ENCODE measurements at regions not wholly inside any gene's neighbourhood (a gene's known extent, or its start where the extent isn't known, plus 50 kb on each side); places are given as distances from the start of the nearest gene placed in this dataset.
"Not testable (repeated sequence)": the region's sequence is repeated elsewhere in the genome, so short reads cannot be mapped to it uniquely, and the experiment has no call there.

DNA sequence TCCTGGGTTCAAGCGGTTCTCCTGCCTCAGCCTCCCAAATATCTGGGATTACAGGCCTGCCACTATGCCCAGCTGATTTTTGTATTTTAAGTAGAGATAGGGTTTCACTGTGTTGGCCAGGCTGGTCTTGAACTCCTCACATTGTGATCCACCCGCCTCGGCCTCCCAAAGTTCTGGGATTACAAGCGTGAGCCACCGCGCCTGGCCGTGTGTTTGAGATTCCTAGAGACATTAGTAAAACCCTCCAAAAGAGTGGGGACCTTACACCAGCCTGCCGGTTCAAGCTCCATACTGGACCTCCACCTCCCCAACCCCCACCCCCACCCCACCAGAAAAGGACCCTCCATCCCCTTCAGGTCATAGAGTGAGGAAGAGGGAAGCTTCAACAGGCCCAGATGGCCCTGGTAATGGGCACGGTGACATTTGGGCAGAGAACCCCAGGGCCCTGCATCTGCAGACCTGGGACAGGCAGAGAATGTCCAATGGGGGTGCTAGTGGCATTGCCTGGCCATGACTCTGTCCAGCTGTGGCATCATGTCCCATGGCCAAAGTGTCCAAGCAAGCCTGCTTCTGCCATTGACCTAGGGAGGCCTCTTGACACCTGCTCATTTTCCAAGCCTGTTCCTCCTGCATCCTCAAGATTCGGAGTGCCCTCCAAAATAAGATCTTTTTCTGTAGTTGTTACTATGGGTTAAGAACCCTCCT is 108.9 kb upstream of the KLF13 start:
- H3K27ac Mint-ChIP-seq = peak overlapping the region; percentile 97
- H3K27me3 Mint-ChIP-seq = no peaks in the 10 kb centered on the region
- no peaks in the 10 kb centered on the region for H3K9me3 Mint-ChIP-seq
- H3K36me3 Mint-ChIP-seq (ENCODE audit: low read depth) = peaks cover 15% of the 10 kb centered on the region
- H3K4me3 Mint-ChIP-seq = peak overlapping the region; percentile 26
- intact Hi-C loops (cut with micrococcal nuclease) = loop anchor here (2.0 to 5.0 kb wide), 2 partner anchors 19 to 220 kb away; no protein-coding TSS in a partner anchor
- H3K4me1 Mint-ChIP-seq (ENCODE audit: low read depth) = peaks cover 74% of the 10 kb centered on the region

DNA sequence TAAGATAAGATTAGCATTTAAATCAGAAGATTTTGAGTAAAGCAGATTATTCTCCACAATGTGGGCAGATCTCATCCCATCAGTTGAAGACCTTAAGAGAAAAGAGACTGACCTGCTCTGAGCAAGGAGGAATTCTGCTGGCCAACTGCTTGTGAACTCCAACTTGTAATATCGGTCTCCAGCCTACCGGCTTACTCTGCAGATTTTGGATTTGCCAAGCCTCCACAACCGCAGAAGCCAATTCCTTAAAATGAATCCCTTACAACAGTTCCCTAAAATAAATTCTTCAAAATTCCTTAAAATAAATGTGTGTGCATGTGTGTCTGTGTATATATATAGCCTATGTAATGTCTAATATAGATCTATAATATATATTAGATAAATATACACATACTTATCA is 107.4 kb upstream of the KLF13 start:
- Mint-ChIP-seq H3K27ac (peak overlapping the region; percentile 71), H3K4me3 (no peak overlapping the region), H3K36me3 (ENCODE audit: low read depth) (peaks cover 15% of the 10 kb centered on the region), H3K9me3 (no peaks in the 10 kb centered on the region), H3K27me3 (no peaks in the 10 kb centered on the region), H3K4me1 (ENCODE audit: low read depth) (peaks cover 80% of the 10 kb centered on the region)
- intact Hi-C loops (cut with micrococcal nuclease) = loop anchor here (5.0 kb wide), 1 partner anchor 218 kb away; no protein-coding TSS in a partner anchor

DNA sequence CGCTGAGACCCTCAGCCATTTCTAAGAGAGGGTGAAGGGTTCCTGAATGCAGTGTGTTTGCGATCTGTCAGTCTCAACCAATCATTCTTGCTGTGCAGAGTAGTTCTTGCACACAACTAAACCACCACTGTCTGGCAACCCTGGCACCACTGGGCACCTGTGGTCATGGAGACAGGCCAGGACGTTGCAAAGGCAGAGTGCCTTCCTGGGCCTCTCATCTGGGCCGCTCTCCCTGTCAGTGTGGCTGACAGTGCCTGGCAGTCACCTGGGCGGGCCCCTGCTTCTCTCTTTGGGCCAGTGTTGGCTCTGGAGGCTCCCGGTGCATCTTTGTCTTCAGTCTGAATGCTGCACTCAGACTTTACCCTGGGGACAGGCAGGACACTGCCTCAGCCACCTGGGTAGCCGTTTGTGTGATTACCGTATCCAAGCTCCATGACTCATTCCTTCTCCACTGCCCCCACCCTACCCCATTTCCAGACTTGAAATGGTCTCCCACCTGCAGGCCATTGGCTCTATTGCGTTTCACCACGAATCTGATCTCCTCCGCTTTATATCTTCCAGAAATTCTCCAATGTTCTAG is 104.6 kb upstream of the KLF13 start:
- Mint-ChIP-seq H3K9me3 (no peaks in the 10 kb centered on the region), H3K27me3 (no peaks in the 10 kb centered on the region), H3K4me3 (no peak overlapping the region), H3K36me3 (ENCODE audit: low read depth) (peaks cover 10% of the 10 kb centered on the region), H3K27ac (peak overlapping the region; percentile 91), H3K4me1 (ENCODE audit: low read depth) (peaks cover 82% of the 10 kb centered on the region)
- intact Hi-C loops (cut with micrococcal nuclease) = no loop called here

DNA sequence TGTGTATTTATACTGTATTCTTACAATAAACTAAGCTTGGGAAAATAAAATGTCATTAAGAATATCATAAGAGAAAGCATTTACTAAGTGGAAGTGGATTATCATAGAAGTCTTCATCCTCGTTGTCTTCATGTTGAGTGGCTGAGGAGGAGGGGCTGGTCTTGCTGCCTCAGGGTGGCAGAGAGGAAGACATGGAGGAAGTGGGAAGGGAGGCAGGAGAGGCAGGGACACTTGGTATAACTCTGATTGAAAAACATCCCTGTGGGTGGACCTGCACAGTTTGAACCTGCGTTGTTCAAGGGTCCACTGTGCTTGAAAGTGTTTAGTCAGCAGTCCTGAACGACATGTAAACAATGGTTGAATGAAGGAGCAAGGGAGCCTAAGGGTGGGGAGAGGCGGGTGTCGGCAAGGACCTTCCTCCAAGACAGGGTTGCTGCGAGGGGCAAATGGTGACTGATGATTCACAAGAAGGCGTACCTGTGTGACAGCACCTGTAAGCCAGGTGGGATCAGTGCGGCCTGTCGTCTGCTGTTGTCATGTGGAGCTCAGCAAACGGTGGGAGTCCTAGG is 103.8 kb upstream of the KLF13 start:
- H3K9me3 Mint-ChIP-seq = no peaks in the 10 kb centered on the region
- intact Hi-C loops (cut with micrococcal nuclease) = no loop called here
- peaks cover 10% of the 10 kb centered on the region for H3K36me3 Mint-ChIP-seq (ENCODE audit: low read depth)
- H3K4me1 Mint-ChIP-seq (ENCODE audit: low read depth) = peaks cover 74% of the 10 kb centered on the region
- H3K27ac Mint-ChIP-seq = peak overlapping the region; percentile 91
- no peaks in the 10 kb centered on the region for H3K27me3 Mint-ChIP-seq
- peak overlapping the region; percentile 55 for H3K4me3 Mint-ChIP-seq

DNA sequence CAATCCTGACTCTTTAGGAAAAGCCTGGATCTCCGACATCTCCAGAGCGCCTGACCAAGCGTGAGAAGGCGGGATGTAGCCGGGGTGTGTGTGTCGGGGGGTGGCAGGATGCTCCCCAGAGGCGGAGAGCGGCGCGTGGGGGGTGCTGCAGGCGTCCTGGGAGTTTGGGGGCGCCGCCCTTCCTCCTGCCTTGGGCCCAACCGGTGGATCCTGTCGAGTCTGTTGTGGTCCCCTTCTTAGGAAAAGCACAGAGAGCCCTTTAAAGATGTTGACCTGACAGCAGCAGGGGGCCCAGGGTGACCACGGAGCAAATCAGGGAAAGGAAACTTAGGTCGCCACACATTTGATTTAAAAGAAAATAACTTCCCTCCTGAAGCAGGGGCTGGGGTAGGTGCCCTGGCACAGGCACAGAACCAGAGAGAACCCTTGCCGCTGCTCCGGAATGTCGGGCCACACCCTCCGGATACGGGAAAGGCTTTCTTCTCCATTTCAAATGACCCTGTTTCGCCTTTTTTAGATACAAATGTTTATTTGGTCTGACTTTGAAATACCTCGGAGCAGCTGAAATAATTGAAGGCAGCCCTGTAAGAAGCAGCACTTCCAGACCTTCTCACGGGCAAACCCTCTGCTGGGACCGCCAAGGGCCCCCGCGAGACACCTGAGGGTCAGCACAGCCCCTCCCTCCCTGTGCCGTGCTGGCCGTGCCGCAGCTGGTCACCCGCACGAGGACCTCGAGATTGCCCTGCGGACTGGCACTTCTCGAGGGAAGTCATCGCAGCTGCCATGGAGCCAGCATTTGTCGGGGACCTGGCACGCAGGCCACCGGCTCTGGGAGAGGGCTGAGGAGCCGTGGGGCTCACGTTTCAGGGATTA is 102.9 kb upstream of the KLF13 start:
- peak overlapping the region; percentile 55 for H3K4me3 Mint-ChIP-seq
- H3K36me3 Mint-ChIP-seq (ENCODE audit: low read depth) = peaks cover 10% of the 10 kb centered on the region
- H3K27me3 Mint-ChIP-seq = no peaks in the 10 kb centered on the region
- H3K4me1 Mint-ChIP-seq (ENCODE audit: low read depth) = peaks cover 74% of the 10 kb centered on the region
- no peaks in the 10 kb centered on the region for H3K9me3 Mint-ChIP-seq
- H3K27ac Mint-ChIP-seq = peak overlapping the region; percentile 91
- intact Hi-C loops (cut with micrococcal nuclease) = no loop called here

DNA sequence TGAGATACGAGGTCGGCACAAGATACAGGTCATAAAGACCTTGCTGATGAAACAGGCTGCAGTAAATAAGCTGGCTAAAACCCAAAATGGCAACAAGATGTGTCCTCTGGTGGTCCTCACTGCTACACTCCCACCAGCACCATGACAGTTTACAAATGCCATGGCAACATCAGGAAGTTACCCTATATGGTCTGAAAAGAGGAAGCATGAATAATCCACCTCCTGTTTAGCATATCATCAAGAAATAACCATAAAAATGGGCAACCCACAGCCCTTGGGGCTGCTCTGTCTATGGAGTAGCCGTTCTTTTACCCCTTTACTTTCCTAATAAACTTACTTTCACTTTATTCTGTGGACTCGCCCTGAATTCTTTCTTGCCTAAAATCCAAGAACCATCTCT is 102.0 kb upstream of the KLF13 start:
- H3K27me3 Mint-ChIP-seq; H3K9me3 Mint-ChIP-seq; intact Hi-C loops (cut with micrococcal nuclease); H3K4me3 Mint-ChIP-seq: not testable (repeated sequence)
- Mint-ChIP-seq H3K4me1 (ENCODE audit: low read depth) (peaks cover 75% of the 10 kb centered on the region), H3K27ac (peak overlapping the region; percentile 91), H3K36me3 (ENCODE audit: low read depth) (peaks cover 10% of the 10 kb centered on the region)

DNA sequence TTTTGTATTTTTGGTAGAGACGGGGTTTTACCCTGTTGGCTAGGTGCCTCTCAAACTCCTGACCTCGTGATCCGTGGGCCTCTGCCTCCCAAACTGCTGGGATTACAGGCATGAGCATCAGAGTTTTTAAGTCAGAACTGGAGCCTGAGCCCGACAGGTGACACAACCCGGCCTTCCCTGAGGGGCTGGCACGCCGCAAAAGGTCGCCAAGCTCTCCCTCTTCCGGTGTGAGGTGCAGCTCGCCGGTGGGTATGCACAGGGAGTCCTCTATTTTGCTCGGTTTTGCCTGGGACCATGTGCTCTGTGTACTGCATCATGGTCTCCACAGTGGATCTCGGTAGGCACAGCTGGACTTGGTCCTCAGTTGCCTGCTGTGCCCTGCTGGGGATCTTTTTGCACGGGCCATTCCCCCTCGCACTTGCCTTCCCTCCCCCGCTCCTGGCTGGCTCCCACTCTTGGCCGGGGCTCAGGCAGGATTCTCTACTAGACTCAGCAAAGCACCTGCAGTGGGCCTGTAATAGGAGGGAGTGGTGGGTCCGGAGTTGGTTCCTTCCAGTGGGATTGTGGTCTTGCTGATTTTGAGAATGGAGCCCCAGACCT is 101.2 kb upstream of the KLF13 start:
- intact Hi-C loops (cut with micrococcal nuclease) = no loop called here
- Mint-ChIP-seq H3K27me3 (no peaks in the 10 kb centered on the region), H3K36me3 (ENCODE audit: low read depth) (peaks cover 9% of the 10 kb centered on the region), H3K4me3 (no peak overlapping the region), H3K27ac (peak overlapping the region; percentile 91), H3K4me1 (ENCODE audit: low read depth) (peaks cover 70% of the 10 kb centered on the region), H3K9me3 (no peaks in the 10 kb centered on the region)

DNA sequence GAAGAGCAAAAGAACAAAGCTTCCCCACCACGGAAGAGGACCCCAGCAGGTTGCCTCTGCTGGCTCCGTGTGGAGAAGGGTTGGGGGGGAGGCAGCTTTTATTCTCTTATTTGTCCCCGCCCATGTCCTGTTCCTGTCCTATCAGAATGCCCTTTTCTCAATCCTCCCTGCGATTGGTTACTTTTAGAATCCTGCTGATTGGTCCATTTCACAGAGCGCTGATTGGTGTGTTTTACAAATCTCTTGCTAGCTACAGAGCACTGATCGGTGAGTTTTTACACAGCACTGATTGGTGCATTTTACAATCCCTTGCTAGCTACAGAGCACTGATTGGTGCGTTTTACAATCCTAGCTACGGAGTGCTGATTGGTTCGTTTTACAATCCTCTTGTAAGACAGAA is 100.6 kb upstream of the KLF13 start:
- Mint-ChIP-seq H3K4me3 (no peak overlapping the region), H3K36me3 (ENCODE audit: low read depth) (peaks cover 5% of the 10 kb centered on the region), H3K27me3 (no peaks in the 10 kb centered on the region), H3K4me1 (ENCODE audit: low read depth) (peaks cover 70% of the 10 kb centered on the region), H3K9me3 (no peaks in the 10 kb centered on the region), H3K27ac (no peak overlapping the region)
- intact Hi-C loops (cut with micrococcal nuclease) = no loop called here

DNA sequence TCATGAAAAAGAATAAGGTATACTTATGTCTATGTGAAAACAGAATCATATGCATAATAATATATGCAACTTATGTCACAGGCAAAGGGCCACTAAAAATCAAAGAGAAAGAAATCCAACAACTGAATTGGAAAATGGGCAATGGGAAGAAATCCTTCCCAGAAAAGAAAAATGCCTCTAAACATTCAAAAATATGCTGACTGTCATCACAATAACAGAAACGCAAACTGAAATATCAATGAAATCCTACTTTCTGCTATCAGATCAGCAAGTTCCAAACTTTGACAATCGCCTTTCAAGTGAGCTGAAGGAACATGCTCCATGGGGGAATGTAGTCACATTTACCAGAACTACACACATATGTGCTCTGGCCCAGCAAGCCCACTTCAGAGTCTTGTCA is 99.4 kb upstream of the KLF13 start:
- Mint-ChIP-seq H3K36me3 (ENCODE audit: low read depth) (peaks cover 5% of the 10 kb centered on the region), H3K9me3 (no peaks in the 10 kb centered on the region), H3K4me3 (no peak overlapping the region), H3K4me1 (ENCODE audit: low read depth) (peaks cover 68% of the 10 kb centered on the region), H3K27me3 (no peaks in the 10 kb centered on the region), H3K27ac (no peak overlapping the region)
- intact Hi-C loops (cut with micrococcal nuclease) = no loop called here

DNA sequence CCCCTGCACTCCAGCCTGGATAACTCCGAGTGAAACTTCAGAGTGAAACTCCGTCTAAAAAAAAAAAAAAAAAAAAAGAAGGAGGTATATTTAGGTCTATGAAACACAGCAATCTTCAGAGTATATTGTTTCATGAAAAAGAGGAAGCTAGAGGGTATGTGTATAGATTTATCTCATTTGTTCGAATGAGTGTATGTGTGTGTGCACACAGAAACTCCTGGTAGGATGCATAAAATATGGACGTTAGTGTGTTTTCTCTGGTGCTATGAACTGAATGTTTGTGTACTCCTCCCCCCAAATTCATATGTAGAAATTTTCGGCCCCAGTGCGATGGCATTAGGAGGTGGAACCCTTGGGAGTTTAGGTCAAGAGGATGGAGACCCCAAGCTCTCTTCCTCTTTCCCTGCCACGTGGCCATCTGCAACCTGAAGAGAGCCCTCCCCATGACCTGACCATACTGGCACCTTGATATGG is 98.6 kb upstream of the KLF13 start:
- intact Hi-C loops (cut with micrococcal nuclease) = no loop called here

DNA sequence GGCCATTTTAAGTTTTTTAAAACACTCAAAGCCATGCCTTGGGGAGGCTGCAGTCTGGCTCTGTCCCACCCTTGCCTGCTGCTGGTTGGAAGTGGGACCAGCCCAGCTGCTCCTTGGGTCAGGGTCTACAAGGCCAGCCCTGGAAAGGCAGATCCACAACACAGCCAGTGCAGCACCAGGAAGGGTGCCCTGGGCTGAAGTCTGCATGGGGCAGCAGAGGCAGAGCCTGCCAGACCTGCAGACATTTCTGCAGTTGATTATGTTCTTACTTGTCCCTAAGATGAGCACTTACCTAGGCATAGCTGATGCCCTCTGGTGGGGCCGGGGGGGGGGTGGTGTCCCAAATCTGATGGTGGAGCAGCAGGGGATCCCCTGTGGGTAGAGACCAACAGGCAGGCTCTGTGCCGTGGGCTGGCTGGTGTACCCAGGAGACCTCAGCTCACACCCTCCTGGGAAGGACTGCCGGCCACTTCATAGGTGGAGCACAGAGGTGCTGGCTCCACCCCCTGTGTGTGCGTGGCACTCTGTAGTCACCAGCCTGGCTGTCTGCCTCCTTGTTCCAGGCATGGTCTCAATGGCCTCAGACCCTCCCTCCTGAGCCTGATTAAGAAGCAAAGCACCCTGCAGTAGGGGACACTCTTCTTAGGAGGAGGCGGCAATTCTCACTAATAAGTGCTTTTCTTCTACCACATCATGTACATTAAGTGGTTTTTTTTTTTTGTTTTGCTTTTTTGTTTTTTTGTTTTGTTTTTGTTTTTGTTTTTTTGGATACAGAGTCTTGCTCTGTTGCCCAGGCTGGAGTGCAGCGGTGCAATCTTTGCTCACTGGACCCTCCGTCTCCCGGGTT is 97.4 kb upstream of the KLF13 start:
- Mint-ChIP-seq H3K4me1 (ENCODE audit: low read depth) (peaks cover 68% of the 10 kb centered on the region), H3K36me3 (ENCODE audit: low read depth) (peaks cover 5% of the 10 kb centered on the region), H3K27ac (no peak overlapping the region), H3K27me3 (no peaks in the 10 kb centered on the region), H3K4me3 (no peak overlapping the region), H3K9me3 (no peaks in the 10 kb centered on the region)
- intact Hi-C loops (cut with micrococcal nuclease) = no loop called here

More for the DNA sequence above, 98.6 kb upstream of the KLF13 start:
- no peaks in the 10 kb centered on the region for H3K9me3 Mint-ChIP-seq
- peak overlapping the region; percentile 57 for H3K27ac Mint-ChIP-seq
- no peaks in the 10 kb centered on the region for H3K27me3 Mint-ChIP-seq
- peaks cover 68% of the 10 kb centered on the region for H3K4me1 Mint-ChIP-seq (ENCODE audit: low read depth)
- H3K4me3 Mint-ChIP-seq = no peak overlapping the region
- peaks cover 5% of the 10 kb centered on the region for H3K36me3 Mint-ChIP-seq (ENCODE audit: low read depth)

DNA sequence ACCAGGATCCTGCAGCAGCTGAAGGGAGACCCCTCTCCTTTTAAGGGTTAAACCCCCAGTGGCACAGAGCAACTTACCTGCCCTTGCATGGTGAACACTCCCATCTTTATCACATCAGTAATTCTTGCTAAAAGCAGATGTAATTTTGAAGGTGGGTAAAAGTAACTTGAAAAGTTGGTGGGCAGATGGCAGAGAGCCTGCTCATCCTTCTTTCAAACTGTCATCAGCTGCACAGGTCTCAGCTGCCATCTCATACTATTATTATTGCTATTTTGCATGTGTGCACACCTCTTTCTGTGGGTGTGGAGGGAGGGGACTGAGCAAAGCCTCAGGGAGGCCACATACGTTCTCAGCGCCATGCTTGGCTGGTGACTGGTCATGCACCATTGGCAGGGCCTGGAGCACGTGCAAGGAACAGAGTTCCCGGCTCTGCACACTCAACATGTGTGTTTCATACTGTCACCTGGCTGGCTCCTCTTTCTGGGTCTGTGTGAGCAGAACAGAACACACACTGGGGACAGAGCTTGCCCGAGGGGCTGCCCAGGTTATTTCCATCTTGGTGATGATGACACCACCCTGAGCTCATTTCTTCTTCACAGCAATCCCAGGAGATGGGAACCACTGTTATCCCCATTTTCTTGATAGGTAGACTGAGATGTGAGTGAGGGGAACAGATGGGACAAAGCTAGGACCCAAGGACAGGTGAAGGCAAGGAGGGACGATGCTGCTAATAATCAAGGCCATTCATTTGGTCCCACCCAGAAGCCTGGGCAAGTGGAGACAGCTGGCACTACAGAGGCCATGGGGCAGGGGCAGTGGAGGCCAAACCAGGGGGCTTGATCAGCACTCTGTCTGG is 95.8 kb upstream of the KLF13 start:
- Mint-ChIP-seq H3K36me3 (ENCODE audit: low read depth) (peaks cover 2% of the 10 kb centered on the region), H3K27ac (no peak overlapping the region), H3K4me1 (ENCODE audit: low read depth) (peaks cover 72% of the 10 kb centered on the region), H3K9me3 (no peaks in the 10 kb centered on the region), H3K4me3 (no peak overlapping the region), H3K27me3 (no peaks in the 10 kb centered on the region)
- intact Hi-C loops (cut with micrococcal nuclease) = no loop called here

All from dendritic cell treated with granulocyte-macrophage colony-stimulating factor and Interleukin-4, amounts not matched to agents 40 ng/mL and 50 ng/mL, for 4 days (primary cell).